Neural progenitor cell (in vitro differentiated cells): ENCODE measurements at regions not wholly inside any gene's neighbourhood (a gene's known extent, or its start where the extent isn't known, plus 50 kb on each side); places are given as distances from the start of the nearest gene placed in this dataset.

Source experiments
- CTCF ChIP-seq: fragments of 200-600 bp; sonication (generic); IDR thresholded peaks from 2 replicates; pipeline ENCODE4 v1.5.1; 2017; ENCODE audit warnings: antibody characterized with exemption, mild to moderate bottlenecking
- EZH2 ChIP-seq: fragments of 200-600 bp; sonication (generic); IDR thresholded peaks from 2 replicates; pipeline ENCODE4 v1.6.1; 2017; ENCODE audit warnings: antibody characterized with exemption, mild to moderate bottlenecking, moderate library complexity
- EZH2phosphoT487 ChIP-seq: fragments of 200-600 bp; sonication (generic); IDR thresholded peaks from 2 replicates; pipeline ENCODE4 v1.6.1; 2017; ENCODE audit warnings: antibody characterized with exemption

DNA sequence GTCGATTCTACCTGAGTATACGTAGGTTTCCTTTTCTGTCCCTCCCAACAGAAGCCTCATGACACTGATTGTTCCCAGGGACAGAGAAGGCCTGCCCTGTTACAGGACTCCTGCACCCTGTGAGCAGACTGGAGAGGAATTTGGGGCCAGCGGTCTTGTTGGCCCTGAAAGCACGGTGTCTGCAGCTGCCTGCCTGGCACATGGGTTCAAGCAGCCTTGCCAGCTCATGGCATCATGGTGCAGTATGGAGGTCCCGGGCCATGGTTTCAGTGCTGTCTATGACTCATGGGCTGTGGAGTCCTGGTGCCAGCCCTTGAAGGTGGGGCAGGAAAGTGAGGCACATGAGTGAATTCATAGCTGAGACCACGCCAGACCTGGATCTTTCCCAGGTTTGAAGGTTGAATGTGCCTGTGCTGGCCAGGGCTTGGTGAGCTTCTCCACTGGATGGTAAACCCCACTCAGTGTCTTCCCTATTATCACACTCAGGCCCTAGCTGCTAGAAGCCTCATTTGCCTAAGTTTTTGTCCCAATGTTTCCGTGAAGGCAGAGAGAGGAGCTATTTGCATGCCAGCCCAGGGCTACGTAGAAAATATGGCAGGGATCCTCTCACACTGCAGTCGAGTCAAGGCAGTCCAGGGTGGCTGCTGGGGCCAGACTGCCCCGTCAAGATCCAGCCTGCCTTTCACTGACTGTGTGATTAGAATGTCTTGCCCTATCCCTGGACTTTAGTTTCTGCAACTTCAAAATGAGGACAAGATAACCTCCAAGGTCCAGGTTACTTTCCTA is 277.2 kb upstream of the CCL2 start:
- TF ChIP-seq CTCF: no peak
- no peak for TF ChIP-seq EZH2phosphoT487
- no peak for TF ChIP-seq EZH2
